NCI-H1092 (cell line): ENCODE measurements at regions not wholly inside any gene's neighbourhood (a gene's known extent, or its start where the extent isn't known, plus 50 kb on each side); places are given as distances from the start of the nearest gene placed in this dataset.
"Not testable (repeated sequence)": the region's sequence is repeated elsewhere in the genome, so short reads cannot be mapped to it uniquely, and the experiment has no call there.

ENCODE experiments used
- DNase-seq: peaks from one replicate; lab custom pipeline; 2025; lab: John Stamatoyannopoulos, UW

- DNase-seq: no peak
Observed at GRCh38 chr2:235219048-235219447, 267.2 kb downstream of the SH3BP4 start.

GRCh38 chr2:235220331-235220730 lies 268.5 kb downstream of the SH3BP4 start:
- no peak for DNase-seq

- no peak for DNase-seq
Observed at GRCh38 chr2:235223011-235223410, 270.8 kb upstream of the AGAP1 start.

- no peak for DNase-seq
Observed at GRCh38 chr2:235224410-235224809, 269.4 kb upstream of the AGAP1 start.

- no peak for DNase-seq
Observed at GRCh38 chr2:235225261-235225660, 268.6 kb upstream of the AGAP1 start.

DNA sequence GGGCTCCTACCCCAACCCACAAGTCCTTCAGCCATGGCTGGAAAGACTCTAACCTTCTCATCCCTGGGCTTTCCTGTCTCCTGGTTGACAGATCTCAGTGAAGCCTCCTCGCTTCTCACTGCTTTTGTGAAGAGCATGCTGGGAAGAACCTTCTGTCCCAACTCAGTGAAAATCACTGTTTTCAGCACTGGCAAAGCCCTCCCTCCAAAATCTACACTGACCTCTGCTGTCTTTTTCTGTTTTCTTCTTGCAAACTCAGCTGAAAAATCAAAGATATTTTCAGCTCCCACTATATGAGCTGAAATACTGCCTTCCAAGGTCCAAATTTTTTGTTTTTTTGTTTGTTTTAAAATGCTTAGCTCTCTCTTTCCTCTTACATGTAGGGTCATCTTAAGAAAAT lies 266.3 kb upstream of the AGAP1 start:
- DNase-seq: no peak

- not testable (repeated sequence) for DNase-seq
Observed at GRCh38 chr2:235228422-235228821, 265.4 kb upstream of the AGAP1 start.

DNA sequence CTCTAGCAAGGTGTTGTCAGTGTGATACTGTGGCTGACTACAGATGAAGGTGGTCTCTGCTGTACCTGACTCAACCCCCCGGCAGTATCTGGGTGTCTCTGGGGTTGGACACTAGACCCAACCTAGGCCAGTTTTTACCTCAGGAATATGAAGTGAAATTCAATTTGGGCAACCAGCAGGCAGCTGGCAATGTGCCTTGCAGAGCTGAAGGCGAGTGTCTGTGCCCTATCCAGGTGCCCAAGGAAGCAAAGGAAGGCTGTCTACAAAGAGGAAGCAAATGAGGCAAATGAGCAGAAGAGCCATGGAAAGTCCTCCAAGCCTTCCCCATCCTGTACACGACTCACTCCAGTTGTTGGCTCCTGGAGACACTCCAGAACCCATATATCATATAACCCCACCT lies 264.6 kb upstream of the AGAP1 start:
- DNase-seq: no peak

GRCh38 chr2:235230821-235231601 lies 262.8 kb upstream of the AGAP1 start:
- DNase-seq: peak; percentile 11

GRCh38 chr2:235232449-235233433 lies 261.1 kb upstream of the AGAP1 start:
- no peak for DNase-seq

- no peak for DNase-seq
Observed at GRCh38 chr2:235234736-235235135, 259.1 kb upstream of the AGAP1 start.

- DNase-seq: no peak
Observed at GRCh38 chr2:235235977-235236767, 257.7 kb upstream of the AGAP1 start.

DNA sequence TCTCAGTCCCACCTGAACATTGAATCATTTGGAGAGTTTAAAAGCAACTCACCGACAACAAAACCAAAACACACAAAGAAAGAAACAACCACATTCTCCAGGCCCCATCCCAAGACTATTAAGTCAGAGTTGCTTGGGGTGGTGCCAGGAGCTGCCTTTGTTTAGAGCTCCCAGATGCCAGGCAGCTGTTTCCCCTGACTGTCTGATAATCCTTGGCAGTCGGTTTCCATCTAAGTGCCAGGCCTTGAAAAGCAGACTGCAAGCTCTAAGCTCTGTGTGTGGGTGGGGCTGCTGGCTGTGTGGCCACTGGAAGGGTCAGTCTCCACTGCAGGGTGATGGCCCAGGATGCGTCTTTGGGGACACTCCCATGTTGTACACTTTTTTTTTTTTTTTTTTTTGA lies 255.3 kb upstream of the AGAP1 start:
- DNase-seq: no peak

DNA sequence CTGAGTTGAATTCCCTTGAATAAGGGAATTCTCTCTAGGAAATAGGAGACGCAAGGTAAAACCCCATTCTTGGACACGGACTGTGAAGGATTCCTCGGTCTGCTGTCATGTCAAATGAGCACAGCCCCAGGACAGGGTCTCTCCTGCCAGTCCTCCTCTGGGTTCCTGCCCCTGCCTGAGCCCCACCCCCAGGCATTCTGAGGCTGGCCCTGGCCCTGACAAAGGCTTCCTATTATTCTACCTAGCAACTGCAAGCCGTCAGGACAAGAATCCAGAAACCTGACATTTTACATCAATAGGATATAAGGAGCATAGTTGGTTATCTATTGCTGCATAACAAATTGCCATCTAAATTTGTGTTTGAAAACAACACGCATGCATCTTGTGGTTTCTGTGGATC lies 253.3 kb upstream of the AGAP1 start:
- DNase-seq: no peak

- no peak for DNase-seq
Observed at GRCh38 chr2:235244255-235245220, 249.3 kb upstream of the AGAP1 start.

DNA sequence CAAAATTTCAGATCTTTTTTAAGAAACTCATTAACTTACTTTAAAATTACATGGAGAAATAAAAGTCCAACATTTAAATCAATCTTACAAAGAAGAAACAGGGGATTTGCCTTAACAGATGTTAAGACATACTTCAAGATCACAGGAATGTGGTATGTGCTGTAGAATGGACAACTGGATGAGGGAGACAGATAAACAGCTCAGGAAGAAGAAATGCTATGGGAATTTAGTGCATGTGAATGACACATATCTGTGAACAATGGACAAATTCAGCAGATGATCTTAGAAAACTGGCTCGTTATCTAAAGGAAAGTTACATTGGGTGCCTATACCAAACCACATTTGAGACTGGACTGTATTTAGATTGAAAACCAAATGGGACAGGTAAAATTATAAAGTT lies 246.8 kb upstream of the AGAP1 start:
- no peak for DNase-seq

- DNase-seq: no peak
Observed at GRCh38 chr2:235255693-235256092, 238.2 kb upstream of the AGAP1 start.

DNA sequence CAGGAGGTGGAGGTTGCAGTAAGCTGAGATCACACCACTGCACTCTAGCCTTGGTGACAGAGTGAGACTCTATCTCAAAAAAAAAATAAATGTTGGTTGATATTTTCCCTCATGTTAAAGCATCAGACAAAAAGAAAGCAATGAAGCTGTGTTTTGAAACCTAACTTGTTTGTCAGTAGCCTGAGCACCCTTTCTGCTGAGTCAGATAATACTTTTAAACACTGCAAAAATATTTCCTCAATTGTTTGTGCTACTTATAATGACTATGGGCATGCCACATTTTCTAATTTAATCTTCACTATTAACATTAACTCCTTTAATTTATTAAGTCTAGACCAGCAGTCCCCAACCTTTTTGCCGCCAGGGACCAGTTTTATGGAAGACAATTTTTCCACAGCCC lies 236.3 kb upstream of the AGAP1 start:
- no peak for DNase-seq

GRCh38 chr2:235262750-235263149 lies 231.1 kb upstream of the AGAP1 start:
- DNase-seq: no peak

GRCh38 chr2:235263205-235264120 lies 230.4 kb upstream of the AGAP1 start:
- DNase-seq: no peak
